ENCODE measurements at regions not wholly inside any gene's neighbourhood (a gene's known extent, or its start where the extent isn't known, plus 50 kb on each side); places are given as distances from the start of the nearest gene placed in this dataset.

DNA sequence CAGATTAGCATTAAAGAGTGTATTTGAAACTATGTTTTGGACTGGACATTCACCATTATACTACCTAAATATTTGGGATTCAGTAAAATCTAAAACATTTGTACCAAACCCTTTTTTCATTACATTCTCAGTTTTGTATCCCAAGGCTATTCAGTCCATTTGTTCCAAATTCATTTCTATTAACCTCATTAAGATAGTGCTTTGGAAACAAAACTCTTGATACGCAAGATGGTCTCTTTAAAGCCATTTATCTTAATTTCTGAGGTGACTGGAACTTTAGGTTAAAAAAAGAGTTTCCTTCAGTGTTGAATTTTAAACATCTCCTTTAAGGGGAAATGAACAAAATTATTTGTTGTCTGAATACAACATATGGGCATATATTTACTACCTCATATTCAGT is 702.5 kb upstream of the GRAMD2B start:
- no peak for DNase-seq

DNA sequence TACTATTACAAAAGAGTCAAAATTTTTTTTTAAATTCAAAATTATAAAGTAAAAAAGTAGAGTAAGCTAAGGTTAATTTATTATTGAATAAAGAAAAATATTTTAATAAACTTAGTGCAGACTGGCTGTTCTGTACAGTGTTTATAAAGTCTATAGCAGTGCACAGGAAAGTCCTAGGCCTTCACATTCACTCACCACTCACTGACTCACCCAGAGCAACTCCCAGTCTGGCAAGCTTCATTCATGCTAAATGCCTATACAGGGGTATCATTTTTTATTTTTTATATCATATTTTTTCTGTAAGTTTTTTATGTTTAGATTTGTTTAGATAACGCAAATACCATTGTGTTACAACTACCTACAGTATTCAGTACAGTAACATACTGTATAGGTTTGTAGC is 700.7 kb upstream of the GRAMD2B start:
- no peak for DNase-seq

GRCh38 chr5:125725691-125726090 is 697.5 kb upstream of the GRAMD2B start:
- no peak for DNase-seq

- DNase-seq = no peak
These were observed 679.3 kb upstream of the GRAMD2B start for GRCh38 chr5:125743939-125744338.

DNA sequence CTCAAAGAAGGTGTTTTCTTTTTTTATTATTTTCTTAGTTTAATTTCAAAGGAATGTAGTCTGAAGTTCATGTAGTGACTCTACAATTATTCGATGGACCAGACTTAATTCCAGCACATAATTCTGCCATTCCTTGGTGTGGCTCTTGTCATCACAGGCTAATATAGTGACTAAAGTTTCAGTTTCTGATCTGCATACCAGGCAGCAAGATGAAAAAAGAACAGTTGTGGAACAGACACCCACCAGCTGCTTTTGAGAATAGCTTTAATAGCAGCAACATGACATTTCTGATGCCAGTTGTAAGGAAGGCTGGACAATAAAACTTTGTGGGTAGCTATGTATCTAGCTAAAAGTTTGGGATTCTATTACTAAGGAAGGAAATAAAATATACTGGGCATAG is 676.3 kb upstream of the GRAMD2B start:
- no peak for DNase-seq

DNA sequence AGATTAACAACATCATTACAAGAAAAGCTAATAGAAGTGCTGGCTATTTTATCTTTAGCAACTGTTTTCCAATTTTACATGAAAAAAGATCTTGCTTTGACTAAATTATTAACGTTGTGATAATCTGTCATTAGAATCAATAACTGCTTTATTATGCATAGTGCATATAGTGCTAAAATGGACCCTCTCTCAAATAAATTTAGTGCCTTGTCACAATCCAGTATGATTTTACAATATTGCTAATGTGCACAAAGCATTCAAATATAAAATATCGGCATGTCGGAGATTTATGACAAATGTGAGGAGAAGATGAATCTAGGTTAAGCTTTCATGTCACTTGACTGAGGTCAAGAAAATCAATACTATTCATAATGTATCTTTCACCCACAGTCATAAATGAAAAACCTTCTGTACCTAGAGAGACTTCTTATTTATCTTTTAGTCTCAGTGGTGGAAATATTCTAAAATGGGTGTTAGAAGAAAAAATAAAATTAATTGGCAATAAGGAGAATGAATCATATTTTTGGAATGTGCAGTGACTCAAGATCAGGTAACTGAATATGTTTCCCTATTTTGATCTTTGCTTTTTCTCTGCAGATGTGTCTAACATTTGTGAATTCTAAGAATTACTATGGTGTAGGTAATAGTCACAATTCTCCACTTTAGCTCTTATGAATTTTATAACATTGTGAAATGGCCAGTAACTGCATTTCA is 672.9 kb upstream of the GRAMD2B start:
- DNase-seq = no peak

GRCh38 chr5:125750861-125751186 is 672.4 kb upstream of the GRAMD2B start:
- no peak for DNase-seq

DNA sequence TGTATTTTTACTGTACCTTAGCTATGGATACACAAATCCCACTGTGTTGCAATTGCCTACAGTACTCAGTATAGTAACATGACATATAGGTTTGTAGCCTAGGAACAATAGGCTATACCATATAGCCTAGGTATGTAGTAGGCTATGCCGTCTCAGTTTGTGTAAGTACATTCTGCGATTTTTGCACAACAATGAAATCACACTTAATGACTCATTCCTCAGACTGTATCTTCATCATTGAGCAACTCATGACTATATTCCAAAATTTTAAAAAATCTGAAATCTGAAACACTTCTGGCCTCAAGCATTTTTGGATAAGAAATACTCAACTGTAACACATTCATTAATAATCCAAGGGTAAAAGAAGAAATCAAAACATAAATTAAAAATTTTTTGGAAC is 666.8 kb upstream of the GRAMD2B start:
- DNase-seq = no peak

GRCh38 chr5:125766706-125767105 is 656.5 kb upstream of the GRAMD2B start:
- no peak for DNase-seq

DNA sequence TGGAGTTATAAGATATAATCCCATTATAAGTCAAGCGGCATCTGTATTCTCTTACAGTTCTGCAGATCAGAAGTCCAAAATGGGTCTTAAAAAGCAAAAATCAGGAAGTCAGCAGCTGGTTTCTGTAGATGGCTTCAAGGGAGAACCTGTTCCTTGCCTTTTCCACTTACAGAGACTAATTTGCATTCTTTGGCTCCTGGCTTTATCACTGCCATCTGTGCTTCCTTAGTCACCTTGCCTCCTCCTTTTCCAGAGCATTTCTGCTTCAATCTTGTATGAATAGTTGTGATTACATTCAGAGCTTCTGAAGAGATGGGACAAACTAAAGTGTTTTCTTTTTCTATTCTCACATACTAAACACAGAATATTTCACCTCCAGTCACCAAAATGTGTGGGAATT is 647.3 kb upstream of the GRAMD2B start:
- DNase-seq = no peak

DNA sequence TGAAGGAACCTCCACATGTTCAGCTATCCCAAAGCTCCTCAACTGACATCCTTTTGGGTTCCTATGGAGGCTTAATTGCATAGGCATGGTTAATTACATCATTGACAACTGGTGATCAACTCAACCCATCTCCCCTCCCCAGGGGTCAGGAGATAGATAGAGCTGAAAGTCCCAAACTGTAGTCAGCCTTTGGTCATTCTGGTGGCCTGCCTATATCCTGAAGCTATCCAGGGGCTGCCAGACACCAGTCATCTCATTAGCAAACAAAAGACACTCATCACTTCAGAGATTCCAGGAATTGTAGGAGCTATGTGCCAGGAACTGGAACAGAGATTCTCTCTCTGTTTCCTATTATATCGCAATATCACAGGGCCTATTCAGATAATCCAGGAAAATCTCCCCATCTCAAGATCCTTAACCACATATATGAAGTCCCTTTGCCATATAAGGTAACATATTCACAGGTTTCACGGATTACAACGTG is 646.5 kb upstream of the GRAMD2B start:
- no peak for DNase-seq

DNA sequence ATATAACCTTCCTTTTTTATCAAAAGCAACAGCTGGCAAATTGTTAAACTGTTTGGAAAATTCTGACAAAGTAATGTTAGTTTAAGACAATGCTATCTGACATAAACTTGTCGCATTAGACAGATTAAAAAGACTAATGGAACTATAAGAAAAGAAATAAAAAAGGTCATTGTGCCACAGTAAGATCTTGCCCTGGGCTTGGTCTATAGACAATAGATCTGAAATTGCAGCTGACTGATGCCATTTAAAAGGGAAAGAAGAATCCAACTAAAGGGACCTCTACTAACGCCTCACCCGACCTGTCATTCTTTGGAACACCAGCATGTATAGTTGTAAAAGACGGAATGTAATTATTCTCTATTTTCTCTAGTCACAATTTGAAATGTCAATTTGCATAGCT is 644.4 kb upstream of the GRAMD2B start:
- DNase-seq = no peak

DNA sequence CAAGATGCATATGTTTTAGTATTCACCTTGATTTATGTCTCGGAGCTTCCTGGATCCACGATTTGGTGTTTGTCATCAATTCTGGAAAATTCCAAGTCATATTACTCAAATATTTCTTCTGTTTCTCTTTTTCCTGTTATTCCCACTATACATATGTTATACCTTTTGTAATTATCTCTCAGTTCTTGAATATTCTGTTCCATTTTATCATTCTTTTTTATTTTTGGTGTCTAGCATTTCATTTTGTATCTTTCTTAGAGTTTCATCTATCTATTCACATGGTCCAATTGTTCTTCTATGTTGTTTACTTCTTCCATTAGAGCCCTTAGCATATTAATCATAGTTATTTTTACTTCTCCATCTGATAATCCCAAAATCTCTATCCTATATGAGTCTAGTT is 637.8 kb upstream of the GRAMD2B start:
- DNase-seq = no peak

GRCh38 chr5:125786021-125786420 is 637.2 kb upstream of the GRAMD2B start:
- DNase-seq = no peak

GRCh38 chr5:125793470-125793869 is 629.7 kb upstream of the GRAMD2B start:
- no peak for DNase-seq

GRCh38 chr5:125794922-125795321 is 628.3 kb upstream of the GRAMD2B start:
- no peak for DNase-seq

GRCh38 chr5:125798307-125798706 is 624.9 kb upstream of the GRAMD2B start:
- no peak for DNase-seq

GRCh38 chr5:125812651-125813050 is 610.6 kb upstream of the GRAMD2B start:
- DNase-seq = no peak

- DNase-seq = no peak
These were observed 609.8 kb upstream of the GRAMD2B start for GRCh38 chr5:125813221-125813974.

DNA sequence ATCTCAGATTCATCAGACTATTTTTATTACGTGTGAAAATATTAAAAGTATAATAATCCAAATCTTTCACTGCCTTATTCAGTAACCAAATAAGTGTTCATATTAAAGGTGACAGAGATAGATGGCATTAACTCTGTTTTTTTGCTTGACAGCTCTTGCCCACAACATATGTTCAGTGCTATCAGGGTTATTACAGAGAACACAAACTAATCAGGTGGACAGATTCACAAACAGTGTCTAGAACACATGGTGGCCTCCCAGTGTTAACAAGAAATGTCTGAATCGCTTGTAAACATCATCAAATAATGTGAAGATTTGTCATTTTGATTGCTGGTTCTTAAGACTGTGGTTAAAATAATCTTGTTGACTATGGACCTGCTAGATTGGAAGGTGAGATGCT is 609.1 kb upstream of the GRAMD2B start:
- no peak for DNase-seq

DNA sequence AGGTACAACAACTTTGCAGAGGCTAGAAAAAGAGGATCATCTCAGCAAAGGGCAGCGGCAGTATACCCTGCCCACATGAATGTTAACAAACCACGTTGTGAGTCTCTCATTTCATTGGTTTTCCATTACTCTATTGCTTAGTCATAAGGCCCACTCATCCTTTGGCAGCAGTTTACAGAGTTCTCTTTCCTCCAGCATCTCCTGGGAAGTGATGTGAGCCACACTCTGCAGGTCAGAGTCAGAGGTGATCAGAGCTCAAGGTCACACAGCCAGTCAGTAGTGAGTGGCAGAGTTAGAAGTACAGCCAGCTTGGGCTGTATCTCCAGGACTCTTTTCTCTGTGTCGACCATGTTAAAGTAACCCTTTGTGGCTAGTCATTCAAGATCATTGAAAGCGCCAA is 599.6 kb upstream of the GRAMD2B start:
- no peak for DNase-seq

- no peak for DNase-seq
These were observed 597.0 kb upstream of the GRAMD2B start for GRCh38 chr5:125826214-125826613.

- DNase-seq = no peak
These were observed 593.9 kb upstream of the GRAMD2B start for GRCh38 chr5:125829349-125829748.

GRCh38 chr5:125833398-125833797 is 589.8 kb upstream of the GRAMD2B start:
- no peak for DNase-seq
